ENCODE measurements at regions not wholly inside any gene's neighbourhood (a gene's known extent, or its start where the extent isn't known, plus 50 kb on each side); places are given as distances from the start of the nearest gene placed in this dataset.

- TF ChIP-seq, protein P1, sequence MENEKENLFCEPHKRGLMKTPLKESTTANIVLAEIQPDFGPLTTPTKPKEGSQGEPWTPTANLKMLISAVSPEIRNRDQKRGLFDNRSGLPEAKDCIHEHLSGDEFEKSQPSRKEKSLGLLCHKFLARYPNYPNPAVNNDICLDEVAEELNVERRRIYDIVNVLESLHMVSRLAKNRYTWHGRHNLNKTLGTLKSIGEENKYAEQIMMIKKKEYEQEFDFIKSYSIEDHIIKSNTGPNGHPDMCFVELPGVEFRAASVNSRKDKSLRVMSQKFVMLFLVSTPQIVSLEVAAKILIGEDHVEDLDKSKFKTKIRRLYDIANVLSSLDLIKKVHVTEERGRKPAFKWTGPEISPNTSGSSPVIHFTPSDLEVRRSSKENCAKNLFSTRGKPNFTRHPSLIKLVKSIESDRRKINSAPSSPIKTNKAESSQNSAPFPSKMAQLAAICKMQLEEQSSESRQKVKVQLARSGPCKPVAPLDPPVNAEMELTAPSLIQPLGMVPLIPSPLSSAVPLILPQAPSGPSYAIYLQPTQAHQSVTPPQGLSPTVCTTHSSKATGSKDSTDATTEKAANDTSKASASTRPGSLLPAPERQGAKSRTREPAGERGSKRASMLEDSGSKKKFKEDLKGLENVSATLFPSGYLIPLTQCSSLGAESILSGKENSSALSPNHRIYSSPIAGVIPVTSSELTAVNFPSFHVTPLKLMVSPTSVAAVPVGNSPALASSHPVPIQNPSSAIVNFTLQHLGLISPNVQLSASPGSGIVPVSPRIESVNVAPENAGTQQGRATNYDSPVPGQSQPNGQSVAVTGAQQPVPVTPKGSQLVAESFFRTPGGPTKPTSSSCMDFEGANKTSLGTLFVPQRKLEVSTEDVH (IDR thresholded peaks at IDR 0.05; ENCODE audit: low read depth, partially characterized antibody) = no peak
- TF ChIP-seq PHF8 (IDR thresholded peaks at IDR 0.05; ENCODE audit: borderline replicate concordance, low read length) (no peak), ASH1L (IDR thresholded peaks at IDR 0.05; ENCODE audit: borderline replicate concordance, low read depth, partially characterized antibody) (no peak), ZBTB17 (CRISPR knock-in tag; IDR thresholded peaks at IDR 0.05) (no peak), ZNF347 (CRISPR knock-in tag; IDR thresholded peaks at IDR 0.05; ENCODE audit: low read depth) (no peak), CBFA2T2 (conservative IDR thresholded peaks at IDR 0.05) (no peak), CREB1 (IDR thresholded peaks at IDR 0.05) (no peak), CREB1 (CRISPR knock-in tag; IDR thresholded peaks at IDR 0.05) (no peak), TCF7 (IDR thresholded peaks at IDR 0.05; ENCODE audit: borderline replicate concordance) (no peak), ETS1 (conservative IDR thresholded peaks at IDR 0.05; ENCODE audit: control insufficient read depth, low read depth, low read length) (no peak), ARID4B (CRISPR knock-in tag; IDR thresholded peaks at IDR 0.05) (no peak)
- TF ChIP-seq, protein P2, sequence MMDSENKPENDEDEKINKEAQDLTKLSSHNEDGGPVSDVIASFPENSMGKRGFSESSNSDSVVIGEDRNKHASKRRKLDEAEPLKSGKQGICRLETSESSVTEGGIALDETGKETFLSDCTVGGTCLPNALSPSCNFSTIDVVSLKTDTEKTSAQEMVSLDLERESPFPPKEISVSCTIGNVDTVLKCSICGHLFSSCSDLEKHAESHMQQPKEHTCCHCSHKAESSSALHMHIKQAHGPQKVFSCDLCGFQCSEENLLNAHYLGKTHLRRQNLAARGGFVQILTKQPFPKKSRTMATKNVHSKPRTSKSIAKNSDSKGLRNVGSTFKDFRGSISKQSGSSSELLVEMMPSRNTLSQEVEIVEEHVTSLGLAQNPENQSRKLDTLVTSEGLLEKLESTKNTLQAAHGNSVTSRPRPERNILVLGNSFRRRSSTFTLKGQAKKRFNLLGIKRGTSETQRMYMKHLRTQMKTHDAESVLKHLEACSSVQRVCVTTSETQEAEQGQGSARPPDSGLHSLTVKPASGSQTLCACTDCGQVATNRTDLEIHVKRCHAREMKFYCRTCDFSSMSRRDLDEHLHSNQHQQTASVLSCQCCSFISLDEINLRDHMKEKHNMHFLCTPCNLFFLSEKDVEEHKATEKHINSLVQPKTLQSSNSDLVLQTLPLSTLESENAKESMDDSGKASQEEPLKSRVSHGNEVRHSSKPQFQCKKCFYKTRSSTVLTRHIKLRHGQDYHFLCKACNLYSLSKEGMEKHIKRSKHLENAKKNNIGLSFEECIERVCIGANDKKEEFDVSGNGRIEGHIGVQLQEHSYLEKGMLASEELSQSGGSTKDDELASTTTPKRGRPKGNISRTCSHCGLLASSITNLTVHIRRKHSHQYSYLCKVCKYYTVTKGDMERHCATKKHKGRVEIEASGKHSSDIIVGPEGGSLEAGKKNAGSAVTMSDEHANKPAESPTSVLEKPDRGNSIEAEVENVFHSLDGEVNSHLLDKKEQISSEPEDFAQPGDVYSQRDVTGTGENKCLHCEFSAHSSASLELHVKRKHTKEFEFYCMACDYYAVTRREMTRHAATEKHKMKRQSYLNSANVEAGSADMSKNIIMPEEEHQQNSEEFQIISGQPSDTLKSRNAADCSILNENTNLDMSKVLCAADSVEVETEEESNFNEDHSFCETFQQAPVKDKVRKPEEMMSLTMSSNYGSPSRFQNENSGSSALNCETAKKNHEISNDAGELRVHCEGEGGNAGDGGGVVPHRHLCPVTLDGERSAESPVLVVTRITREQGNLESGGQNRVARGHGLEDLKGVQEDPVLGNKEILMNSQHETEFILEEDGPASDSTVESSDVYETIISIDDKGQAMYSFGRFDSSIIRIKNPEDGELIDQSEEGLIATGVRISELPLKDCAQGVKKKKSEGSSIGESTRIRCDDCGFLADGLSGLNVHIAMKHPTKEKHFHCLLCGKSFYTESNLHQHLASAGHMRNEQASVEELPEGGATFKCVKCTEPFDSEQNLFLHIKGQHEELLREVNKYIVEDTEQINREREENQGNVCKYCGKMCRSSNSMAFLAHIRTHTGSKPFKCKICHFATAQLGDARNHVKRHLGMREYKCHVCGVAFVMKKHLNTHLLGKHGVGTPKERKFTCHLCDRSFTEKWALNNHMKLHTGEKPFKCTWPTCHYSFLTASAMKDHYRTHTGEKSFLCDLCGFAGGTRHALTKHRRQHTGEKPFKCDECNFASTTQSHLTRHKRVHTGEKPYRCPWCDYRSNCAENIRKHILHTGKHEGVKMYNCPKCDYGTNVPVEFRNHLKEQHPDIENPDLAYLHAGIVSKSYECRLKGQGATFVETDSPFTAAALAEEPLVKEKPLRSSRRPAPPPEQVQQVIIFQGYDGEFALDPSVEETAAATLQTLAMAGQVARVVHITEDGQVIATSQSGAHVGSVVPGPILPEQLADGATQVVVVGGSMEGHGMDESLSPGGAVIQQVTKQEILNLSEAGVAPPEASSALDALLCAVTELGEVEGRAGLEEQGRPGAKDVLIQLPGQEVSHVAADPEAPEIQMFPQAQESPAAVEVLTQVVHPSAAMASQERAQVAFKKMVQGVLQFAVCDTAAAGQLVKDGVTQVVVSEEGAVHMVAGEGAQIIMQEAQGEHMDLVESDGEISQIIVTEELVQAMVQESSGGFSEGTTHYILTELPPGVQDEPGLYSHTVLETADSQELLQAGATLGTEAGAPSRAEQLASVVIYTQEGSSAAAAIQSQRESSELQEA (IDR thresholded peaks at IDR 0.05; ENCODE audit: low read depth) = no peak
Measured at GRCh38 chr3:157582637-157582973, 79.4 kb upstream of the VEPH1 start.
